Suppressor macrophage treated with lipopolysaccharide for 1 hour (primary cell): ENCODE measurements at regions not wholly inside any gene's neighbourhood (a gene's known extent, or its start where the extent isn't known, plus 50 kb on each side); places are given as distances from the start of the nearest gene placed in this dataset.

Experiments
- DNase-seq, 3 donors: peaks; one replicate each; pipeline ENCODE4 v3.0.0-alpha.2; 2020 to 2022

DNA sequence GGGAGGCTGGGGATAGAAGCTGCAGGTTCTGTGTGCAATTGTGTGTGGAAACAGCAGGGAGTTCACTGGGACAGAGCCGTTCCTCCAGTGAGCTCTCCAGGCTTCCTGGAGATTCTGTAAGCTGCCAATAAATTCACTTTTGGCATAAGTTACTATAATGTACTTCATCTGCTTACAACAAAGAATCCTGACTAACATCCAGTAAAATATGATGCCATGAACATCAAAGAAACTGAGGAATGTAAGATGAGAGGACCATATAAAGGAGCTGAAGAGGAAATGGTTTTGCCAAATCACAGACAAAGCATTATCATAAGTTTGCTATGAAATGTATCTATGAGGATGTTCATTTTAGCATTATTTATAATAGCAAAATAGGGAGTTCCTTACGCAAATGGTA lies 175.3 kb downstream of the KCNE4 start:
- DNase-seq: no peak

GRCh38 chr2:223228871-223229270 lies 176.9 kb downstream of the KCNE4 start:
- no peak for DNase-seq

DNA sequence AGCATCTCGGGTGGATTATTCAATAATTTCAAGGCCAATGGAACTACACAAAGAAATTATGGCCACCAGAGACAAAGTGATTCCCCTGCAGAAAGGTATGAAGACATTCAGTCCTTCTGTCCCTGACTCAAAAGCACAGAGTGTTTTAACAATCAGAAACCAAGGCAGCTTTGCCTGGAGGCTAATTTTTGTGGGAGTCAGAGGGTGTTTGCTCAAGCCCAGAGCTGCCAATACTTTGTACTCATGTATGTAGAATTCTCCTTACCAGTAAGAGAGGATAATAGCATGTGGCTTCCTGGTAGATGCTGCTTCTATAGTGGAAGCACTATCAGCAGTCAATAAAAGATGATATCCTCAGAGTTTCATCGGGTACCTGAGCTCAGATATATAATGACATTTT lies 178.4 kb downstream of the KCNE4 start:
- DNase-seq: no peak

DNA sequence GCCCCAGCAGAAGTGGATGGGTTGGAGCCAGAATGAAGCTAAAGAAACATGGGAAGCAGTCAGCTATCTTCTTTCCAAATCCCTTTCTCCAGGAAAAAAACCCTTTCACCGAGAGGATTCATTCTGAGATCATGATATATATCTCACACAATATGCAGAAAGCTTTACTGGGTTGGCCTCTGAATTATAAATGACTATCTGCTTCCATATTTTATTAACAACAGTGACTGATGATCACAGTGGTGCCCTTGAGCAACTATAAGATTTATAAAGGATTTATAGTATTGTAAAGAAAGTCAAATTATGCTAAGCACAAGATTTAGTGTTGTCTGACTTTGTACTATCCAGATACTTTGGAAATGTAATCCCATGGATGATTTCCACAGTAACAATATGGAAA lies 180.3 kb downstream of the KCNE4 start:
- no peak for DNase-seq

GRCh38 chr2:223232896-223233295 lies 180.9 kb downstream of the KCNE4 start:
- no peak for DNase-seq

GRCh38 chr2:223235986-223236385 lies 184.0 kb downstream of the KCNE4 start:
- no peak for DNase-seq

GRCh38 chr2:223238301-223238700 lies 186.3 kb downstream of the KCNE4 start:
- DNase-seq: no peak

GRCh38 chr2:223243233-223243632 lies 191.2 kb downstream of the KCNE4 start:
- no peak for DNase-seq

- peak in 2 of 3 donors; percentile 1 to 2 for DNase-seq
These were observed 195.1 kb downstream of the KCNE4 start for GRCh38 chr2:223247136-223247535.

DNA sequence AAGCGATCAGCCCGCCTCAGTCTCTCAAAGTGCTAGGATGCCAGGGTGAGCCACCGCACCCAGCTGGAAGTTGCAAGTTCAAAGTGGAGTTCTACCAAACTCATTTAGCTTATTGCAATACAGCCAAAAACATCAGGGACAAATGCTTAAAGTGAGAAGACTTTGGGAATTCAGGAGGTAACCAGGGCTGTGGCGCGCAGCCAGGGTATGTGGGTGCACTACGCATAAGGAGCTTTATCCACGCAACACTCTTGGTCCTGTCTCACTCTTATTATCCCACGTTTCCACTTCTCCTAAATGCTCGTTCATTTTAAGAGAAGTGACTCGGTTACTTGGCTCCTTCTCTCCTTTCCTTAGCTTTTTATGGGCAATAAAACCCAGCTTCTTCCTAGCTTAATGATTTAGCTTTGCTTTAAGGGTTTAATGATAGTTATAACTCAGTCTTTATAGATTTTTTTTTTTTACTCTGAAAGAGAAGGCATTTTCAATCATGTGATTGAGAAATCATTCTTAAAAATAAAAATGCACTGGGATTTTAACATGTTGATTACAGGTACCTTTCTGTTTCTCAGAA lies 199.8 kb downstream of the KCNE4 start:
- DNase-seq: no peak

- no peak for DNase-seq
These were observed 208.7 kb downstream of the KCNE4 start for GRCh38 chr2:223260681-223261080.

DNA sequence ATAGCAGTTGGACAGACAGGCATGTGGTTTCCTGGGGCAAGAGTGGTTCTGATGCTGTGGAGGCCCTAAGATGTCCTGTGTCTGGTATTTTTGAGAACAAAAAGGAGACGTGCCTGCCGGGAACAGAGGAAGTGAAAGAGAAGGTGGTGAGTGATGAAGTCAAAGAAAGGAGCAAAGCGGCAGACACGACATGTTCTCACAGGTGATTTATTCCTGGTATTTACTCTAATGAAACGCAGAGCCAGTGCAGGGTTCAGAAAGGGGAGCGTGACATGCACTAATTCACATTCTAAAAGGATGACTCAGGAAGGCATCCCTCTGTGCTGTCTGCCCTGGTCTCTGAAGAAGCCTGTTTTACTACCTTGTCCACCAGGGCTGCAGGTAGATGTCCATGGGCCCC lies 211.0 kb downstream of the KCNE4 start:
- DNase-seq: no peak

DNA sequence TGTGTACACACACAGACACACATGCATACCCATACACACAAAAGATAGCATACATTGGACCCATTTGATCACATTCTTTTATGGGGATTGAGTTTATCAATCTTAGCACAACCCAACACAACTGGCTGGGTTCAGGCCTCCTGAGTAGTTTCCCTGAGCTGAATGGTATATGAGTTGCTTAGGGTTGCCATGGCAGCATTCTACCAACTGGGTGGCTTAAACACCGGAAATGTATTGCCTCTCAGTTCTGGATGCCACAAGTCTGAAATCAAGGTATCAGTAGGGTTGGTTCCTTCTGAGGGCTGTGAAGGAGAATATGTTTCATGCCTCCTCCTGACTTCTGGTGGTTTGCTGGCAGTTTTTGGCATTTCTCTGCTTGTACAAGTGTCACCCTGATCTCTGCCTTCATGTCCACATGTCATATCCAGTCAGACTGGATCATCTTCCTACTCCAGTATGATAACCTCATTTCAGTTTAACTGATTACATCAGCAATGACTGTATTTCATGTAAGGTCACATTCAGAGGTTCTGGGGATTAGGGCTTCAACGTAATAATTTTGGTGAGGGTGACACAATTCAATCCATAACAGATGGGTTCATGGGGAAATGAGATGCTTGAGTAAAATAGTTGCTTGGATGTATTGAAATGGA lies 212.7 kb downstream of the KCNE4 start:
- no peak for DNase-seq

GRCh38 chr2:223267160-223267951 lies 215.4 kb downstream of the KCNE4 start:
- DNase-seq: no peak

DNA sequence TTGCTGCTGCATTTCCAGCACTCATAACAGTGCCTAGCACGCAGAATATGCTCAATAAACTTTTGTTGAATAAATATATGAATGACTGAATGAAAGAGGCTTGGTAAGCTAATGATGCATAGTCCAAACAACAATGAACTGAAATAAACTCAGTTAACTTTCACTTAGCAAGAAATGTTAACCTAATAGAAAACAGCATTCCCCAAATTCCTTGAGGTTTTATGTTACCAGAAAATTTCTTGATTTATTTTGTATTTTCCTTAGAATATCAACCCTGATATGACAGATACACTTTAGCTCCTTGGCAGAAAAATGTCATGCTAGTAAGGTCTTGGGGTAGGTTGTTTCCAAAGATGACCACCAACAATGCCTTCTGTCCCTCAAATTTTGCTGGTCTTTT lies 217.4 kb downstream of the KCNE4 start:
- DNase-seq: no peak

- no peak for DNase-seq
These were observed 218.6 kb downstream of the KCNE4 start for GRCh38 chr2:223270548-223270947.

DNA sequence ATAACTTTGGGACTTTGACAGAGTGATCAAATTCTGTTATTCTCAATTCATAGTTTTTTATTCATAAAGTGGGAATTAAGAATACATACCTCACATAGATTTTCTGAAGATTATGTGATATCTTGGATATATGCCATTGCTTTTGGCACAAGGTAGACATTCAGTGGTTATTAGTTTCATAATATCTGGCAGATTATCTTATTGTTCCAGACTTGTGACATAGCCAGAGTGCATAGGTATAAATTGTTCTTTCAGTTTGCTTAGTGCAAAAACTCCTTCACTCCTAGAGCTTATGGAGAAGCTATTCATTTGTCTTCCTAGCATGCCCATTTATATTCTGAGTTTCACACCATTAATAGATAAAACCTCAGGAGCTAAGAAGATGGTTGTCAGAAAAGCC lies 222.0 kb downstream of the KCNE4 start:
- DNase-seq: no peak

GRCh38 chr2:223282221-223282620 lies 230.2 kb downstream of the KCNE4 start:
- DNase-seq: no peak

DNA sequence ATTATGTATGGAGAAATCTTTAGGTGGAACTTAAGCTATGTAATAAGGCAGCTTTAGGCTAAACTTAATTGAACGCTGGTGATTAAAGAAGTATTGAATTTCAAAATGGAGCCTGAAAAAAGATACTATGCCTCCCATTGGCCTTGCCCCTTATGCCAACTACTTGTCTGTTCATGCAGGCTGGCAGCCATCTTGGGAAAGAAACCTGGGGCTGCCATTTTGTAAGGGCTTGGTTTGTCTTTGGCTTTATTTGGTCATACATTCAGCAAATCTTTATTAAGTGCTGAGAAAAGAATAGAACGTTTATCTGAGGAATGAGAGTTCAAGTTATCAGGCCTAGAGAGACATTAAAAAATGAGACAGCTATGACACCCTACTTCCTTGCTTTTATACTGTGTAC lies 231.3 kb downstream of the KCNE4 start:
- no peak for DNase-seq

DNA sequence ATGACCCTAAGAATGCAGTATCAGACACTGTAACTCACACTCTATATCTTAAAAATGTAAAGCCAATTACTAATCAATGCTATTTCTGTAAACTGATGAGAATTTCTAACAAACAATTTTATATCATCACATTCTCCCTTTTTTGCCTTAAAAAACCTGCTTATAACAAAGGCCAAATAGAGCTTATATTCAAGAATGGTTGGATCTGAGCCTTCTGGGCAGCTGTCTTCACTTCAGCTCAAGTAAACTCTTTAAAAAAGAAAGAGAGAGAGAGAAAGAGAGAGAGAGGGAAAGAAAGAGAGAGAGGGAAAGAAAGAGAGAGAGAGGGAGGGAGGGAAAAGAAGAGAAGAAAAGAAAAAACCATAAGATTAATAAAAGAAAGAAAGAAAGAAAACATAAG lies 231.8 kb downstream of the KCNE4 start:
- DNase-seq: no peak

- DNase-seq: no peak
These were observed 233.6 kb downstream of the KCNE4 start for GRCh38 chr2:223285370-223286265.

DNA sequence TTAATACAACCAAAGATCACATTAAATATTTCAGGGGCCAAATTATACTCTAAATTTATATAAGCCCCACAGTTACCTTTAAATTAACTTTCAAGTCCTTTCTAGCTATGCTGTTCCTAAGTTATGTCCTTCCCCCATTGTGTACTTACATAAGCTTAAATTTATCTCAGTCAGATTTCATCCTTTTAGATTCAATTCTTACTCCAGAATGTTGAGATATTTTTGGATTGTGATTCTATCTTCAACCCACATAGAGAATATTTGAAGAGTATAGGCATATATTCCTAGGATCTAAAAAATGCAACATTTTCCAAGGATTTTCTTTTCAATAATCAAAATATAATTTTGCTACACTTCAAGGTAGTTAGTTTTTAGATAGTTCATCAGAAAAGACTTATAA lies 242.8 kb downstream of the KCNE4 start:
- DNase-seq: no peak

GRCh38 chr2:223297788-223298187 lies 245.8 kb downstream of the KCNE4 start:
- no peak for DNase-seq
